MM.1S (cell line): ENCODE measurements at regions not wholly inside any gene's neighbourhood (a gene's known extent, or its start where the extent isn't known, plus 50 kb on each side); places are given as distances from the start of the nearest gene placed in this dataset.

Source experiments
- DNase-seq: peaks from one replicate; pipeline ENCODE4 v3.0.0-alpha.2; 2015
- H2AFZ ChIP-seq: fragments of 300-600 bp; sonication (generic); 2 replicates; pipeline ENCODE4 v1.6.0; 2016; ENCODE audit warnings: antibody characterized with exemption, low read length
- H3F3A ChIP-seq: fragments of 300-600 bp; sonication (generic); 2 replicates; pipeline ENCODE4 v1.6.1; 2016; ENCODE audit warnings: mild to moderate bottlenecking, antibody characterized with exemption, low read length, moderate library complexity, mixed read lengths; ENCODE audit not compliant: insufficient read depth
- H3K27ac ChIP-seq: fragments of 300-600 bp; sonication (generic); 2 replicates; pipeline ENCODE4 v1.5.1; 2016; ENCODE audit warnings: mild to moderate bottlenecking, low read length
- H3K27me3 ChIP-seq: fragments of 300-600 bp; sonication (generic); replicated peaks from 2 replicates; pipeline ENCODE4 v1.6.0; 2016; ENCODE audit warnings: low read length; ENCODE audit not compliant: insufficient read depth
- H3K36me3 ChIP-seq: fragments of 300-600 bp; sonication (generic); replicated peaks from 2 replicates; pipeline ENCODE4 v1.6.1; 2016; ENCODE audit warnings: mild to moderate bottlenecking, low read length, mixed read lengths; ENCODE audit not compliant: insufficient read depth
- H3K4me1 ChIP-seq: fragments of 300-600 bp; sonication (generic); 2 replicates; pipeline ENCODE4 v1.6.1; 2016; ENCODE audit warnings: low read length, mixed read lengths
- H3K4me2 ChIP-seq: fragments of 300-600 bp; sonication (generic); 2 replicates; pipeline ENCODE4 v1.6.0; 2016; ENCODE audit warnings: low read depth, low read length
- H3K4me3 ChIP-seq: fragments of 300-600 bp; sonication (generic); 2 replicates; pipeline ENCODE4 v1.5.1; 2016; ENCODE audit warnings: low read length, mixed read lengths
- H3K79me2 ChIP-seq: fragments of 300-600 bp; sonication (generic); 2 replicates; pipeline ENCODE4 v1.6.1; 2016; ENCODE audit warnings: mixed run types, low read length, mixed read lengths
- H3K9ac ChIP-seq: fragments of 300-600 bp; sonication (generic); 2 replicates; pipeline ENCODE4 v1.6.1; 2016; ENCODE audit warnings: low read length, mixed read lengths
- H3K9me2 ChIP-seq: fragments of 300-600 bp; sonication (generic); replicated peaks from 2 replicates; pipeline ENCODE4 v1.6.1; 2016; ENCODE audit warnings: mild to moderate bottlenecking, low read length, mixed read lengths; ENCODE audit not compliant: insufficient read depth
- H3K9me3 ChIP-seq: fragments of 300-600 bp; sonication (generic); replicated peaks from 2 replicates; pipeline ENCODE4 v1.6.1; 2016; ENCODE audit warnings: mild to moderate bottlenecking, low read length, mixed read lengths; ENCODE audit not compliant: insufficient read depth
- H4K20me1 ChIP-seq: fragments of 300-600 bp; sonication (generic); 2 replicates; pipeline ENCODE4 v1.6.1; 2016; ENCODE audit warnings: mild to moderate bottlenecking, low read length, moderate library complexity, mixed read lengths; ENCODE audit not compliant: insufficient read depth
- EZH2 ChIP-seq: fragments of 300-600 bp; sonication (generic); optimal IDR thresholded peaks from 2 replicates; pipeline ENCODE3; 2017; ENCODE audit warnings: low read depth, mild to moderate bottlenecking, antibody characterized with exemption, low read length, mixed read lengths
- EZH2phosphoT487 ChIP-seq: fragments of 300-600 bp; sonication (generic); IDR thresholded peaks from 2 replicates; pipeline ENCODE4 v1.6.1; 2018; ENCODE audit warnings: antibody characterized with exemption, low read length
- TF ChIP-seq, protein P1 (sequence below): fragments of 300-600 bp; sonication (generic); IDR thresholded peaks from 2 replicates; pipeline ENCODE4 v1.5.1; 2016; ENCODE audit warnings: antibody characterized with exemption, low read length, mixed read lengths

DNA sequence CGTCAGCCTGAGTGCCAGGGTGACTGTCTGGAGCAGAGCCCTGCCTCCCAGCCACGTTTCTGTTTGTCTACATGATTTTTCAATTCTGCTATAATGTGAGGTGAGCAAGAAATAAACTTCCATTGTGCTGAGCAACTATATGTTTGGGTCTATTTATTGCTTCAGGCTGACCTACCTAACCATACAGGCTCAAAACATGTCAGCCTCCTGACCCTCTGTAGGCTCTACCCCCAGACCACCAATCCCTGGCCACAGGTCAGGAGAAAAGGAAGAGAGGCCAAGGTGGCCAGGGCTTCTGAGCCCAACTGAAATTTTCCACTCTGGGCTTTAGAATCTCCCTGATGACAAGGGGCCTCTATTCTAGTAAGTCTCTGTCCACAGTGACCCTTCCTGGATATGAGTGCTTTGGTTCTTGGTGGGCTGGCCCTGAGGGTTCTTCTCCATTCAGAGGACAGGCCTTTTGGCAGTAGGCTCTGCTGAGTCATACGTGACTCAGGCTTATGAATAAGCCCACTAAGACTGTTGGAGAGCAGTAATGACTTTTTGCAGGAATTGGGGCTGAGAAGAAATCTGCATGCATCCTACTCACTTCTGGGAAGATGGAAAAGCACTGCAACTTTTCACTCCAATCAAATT is 117.2 kb upstream of the TBCA start:
- no peak overlapping the region for H3K27ac ChIP-seq
- no peaks in the 10 kb centered on the region for H3K79me2 ChIP-seq
- TF ChIP-seq, protein P1, sequence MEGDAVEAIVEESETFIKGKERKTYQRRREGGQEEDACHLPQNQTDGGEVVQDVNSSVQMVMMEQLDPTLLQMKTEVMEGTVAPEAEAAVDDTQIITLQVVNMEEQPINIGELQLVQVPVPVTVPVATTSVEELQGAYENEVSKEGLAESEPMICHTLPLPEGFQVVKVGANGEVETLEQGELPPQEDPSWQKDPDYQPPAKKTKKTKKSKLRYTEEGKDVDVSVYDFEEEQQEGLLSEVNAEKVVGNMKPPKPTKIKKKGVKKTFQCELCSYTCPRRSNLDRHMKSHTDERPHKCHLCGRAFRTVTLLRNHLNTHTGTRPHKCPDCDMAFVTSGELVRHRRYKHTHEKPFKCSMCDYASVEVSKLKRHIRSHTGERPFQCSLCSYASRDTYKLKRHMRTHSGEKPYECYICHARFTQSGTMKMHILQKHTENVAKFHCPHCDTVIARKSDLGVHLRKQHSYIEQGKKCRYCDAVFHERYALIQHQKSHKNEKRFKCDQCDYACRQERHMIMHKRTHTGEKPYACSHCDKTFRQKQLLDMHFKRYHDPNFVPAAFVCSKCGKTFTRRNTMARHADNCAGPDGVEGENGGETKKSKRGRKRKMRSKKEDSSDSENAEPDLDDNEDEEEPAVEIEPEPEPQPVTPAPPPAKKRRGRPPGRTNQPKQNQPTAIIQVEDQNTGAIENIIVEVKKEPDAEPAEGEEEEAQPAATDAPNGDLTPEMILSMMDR, result no peak
- no peak for TF ChIP-seq EZH2phosphoT487
- TF ChIP-seq EZH2, result no peak
- H3K4me1 ChIP-seq, result no peaks in the 10 kb centered on the region
- no peaks in the 10 kb centered on the region for H4K20me1 ChIP-seq
- no peaks in the 10 kb centered on the region for H3F3A ChIP-seq
- no peaks in the 10 kb centered on the region for H3K9me3 ChIP-seq
- H3K9me2 ChIP-seq, result no peaks in the 10 kb centered on the region
- H3K9ac ChIP-seq, result no peak overlapping the region
- no peak overlapping the region for H3K4me3 ChIP-seq
- H2AFZ ChIP-seq, result no peak overlapping the region
- no peaks in the 10 kb centered on the region for H3K27me3 ChIP-seq
- H3K36me3 ChIP-seq, result no peaks in the 10 kb centered on the region
- no peak for DNase-seq
- H3K4me2 ChIP-seq, result no peak overlapping the region

DNA sequence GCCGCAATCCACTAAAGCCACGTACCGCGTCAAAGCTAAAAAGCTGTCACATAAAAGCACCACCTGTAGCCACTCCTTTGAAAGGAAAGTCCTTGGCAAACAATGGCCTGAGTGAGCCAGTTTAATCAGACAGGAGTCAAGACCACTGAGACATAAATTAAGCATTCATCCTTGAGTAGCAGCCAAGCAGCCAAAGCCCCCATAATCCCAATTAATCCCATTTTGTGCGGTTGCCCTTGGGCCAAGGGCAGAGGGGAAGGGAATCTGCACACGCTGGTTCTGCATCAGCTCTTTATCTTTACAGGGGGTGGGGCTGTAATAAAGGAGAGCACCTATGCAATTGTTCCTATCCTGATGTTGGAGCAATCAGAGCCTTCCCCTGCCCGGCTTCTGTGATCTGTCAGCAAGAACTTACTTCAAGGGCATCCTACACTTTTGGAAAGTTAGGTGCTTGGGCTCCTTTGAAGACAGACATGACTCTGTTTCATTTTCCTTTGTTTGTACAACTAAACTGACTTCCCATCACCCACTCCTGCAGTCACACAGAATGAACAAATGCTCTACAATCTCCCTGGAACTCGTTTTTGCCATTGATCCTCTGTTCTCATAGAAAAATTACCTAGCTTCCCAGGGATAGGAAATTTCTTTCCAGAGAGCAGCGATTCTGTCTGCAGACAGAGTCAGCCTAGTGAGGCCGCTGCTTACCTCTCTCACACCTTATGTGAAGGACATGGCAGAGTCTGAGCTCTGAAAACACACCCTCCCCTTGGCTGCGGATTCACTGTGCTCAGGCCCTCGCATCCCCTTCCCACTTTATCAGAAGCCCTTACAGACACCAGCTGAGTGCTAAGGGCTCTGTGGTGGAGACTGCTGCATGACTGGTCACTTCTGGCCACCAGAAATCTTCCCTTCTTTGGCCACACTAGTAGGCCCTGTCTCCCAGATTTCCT is 116.2 kb upstream of the TBCA start:
- Histone ChIP-seq H3K27ac (no peak overlapping the region), H3K4me2 (no peak overlapping the region), H2AFZ (no peak overlapping the region)

DNA sequence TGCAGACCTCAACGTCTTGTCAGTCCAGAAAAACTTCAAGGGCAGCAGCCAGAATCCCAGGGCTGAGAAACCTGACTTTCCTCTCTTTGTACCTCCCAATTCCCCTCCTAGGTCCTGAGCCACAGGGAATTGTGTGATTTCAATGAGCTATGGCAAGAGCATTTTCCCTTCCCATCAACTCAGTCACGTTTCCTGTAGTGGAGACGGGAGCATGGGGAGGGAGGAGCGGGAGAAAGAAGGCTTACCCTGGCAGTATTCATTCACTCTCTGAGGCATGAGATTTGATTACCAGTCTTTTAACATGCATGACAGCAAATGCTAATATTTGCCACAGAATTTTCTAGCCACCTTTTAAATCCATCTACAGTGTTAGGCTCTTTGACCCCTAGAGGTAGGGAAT is 109.4 kb upstream of the TBCA start:
- Histone ChIP-seq H3K27me3 (no peaks in the 10 kb centered on the region), H3K9me3 (no peaks in the 10 kb centered on the region), H3K79me2 (no peaks in the 10 kb centered on the region), H3K4me1 (no peaks in the 10 kb centered on the region), H3K9ac (no peak overlapping the region), H2AFZ (no peak overlapping the region), H3K4me3 (no peak overlapping the region), H4K20me1 (no peaks in the 10 kb centered on the region), H3K9me2 (no peaks in the 10 kb centered on the region), H3K27ac (no peak overlapping the region), H3F3A (no peaks in the 10 kb centered on the region), H3K4me2 (no peak overlapping the region), H3K36me3 (no peaks in the 10 kb centered on the region)
- no peak for DNase-seq
- TF ChIP-seq EZH2phosphoT487 (no peak), EZH2 (no peak)
- TF ChIP-seq, protein P1, result no peak

More for the DNA sequence above, 116.2 kb upstream of the TBCA start:
- no peaks in the 10 kb centered on the region for H3K9me3 ChIP-seq
- H3K4me3 ChIP-seq, result no peak overlapping the region
- H3K79me2 ChIP-seq, result no peaks in the 10 kb centered on the region
- no peaks in the 10 kb centered on the region for H3F3A ChIP-seq
- TF ChIP-seq EZH2phosphoT487 (no peak), EZH2 (no peak)
- TF ChIP-seq, protein P1, result no peak
- H3K27me3 ChIP-seq, result no peaks in the 10 kb centered on the region
- no peaks in the 10 kb centered on the region for H3K36me3 ChIP-seq
- H3K4me1 ChIP-seq, result no peaks in the 10 kb centered on the region
- no peaks in the 10 kb centered on the region for H4K20me1 ChIP-seq
- no peak overlapping the region for H3K9ac ChIP-seq
- no peak for DNase-seq
- no peaks in the 10 kb centered on the region for H3K9me2 ChIP-seq
